Right lobe of liver (tissue), 4 donors: ENCODE measurements at regions not wholly inside any gene's neighbourhood (a gene's known extent, or its start where the extent isn't known, plus 50 kb on each side); places are given as distances from the start of the nearest gene placed in this dataset.

Source experiments
- CTCF ChIP-seq, 4 donors: fragments of 200-600 bp in 3 of 4; fragments of 450-650 bp in 1 of 4; IDR thresholded peaks; one replicate each; pipeline versions ENCODE4 v1.5.1 to v1.8.0; 2016 to 2022; ENCODE audit warnings: antibody characterized with exemption in 4 of 4, mild to moderate bottlenecking in 2 of 4
- POLR2A ChIP-seq: fragments of 450-650 bp; IDR thresholded peaks from one replicate; pipeline ENCODE4 v1.6.1; 2017; ENCODE audit warnings: antibody characterized with exemption, mild to moderate bottlenecking
- donor health status: DM: no; HTN: no; CAD: no.
- donor health status: DM: no; HTN: no; CAD: no.
- donor health status: DM: no; HTN: yes; CAD: no.

GRCh38 chr5:126274076-126274762 lies 149.0 kb upstream of the GRAMD2B start:
- TF ChIP-seq CTCF (IDR thresholded peaks at IDR 0.05) (no peak), POLR2A (no peak)
